NCI-H748 treated with DMSO at 0.1 percent for 48 hours (cell line): ENCODE measurements at regions not wholly inside any gene's neighbourhood (a gene's known extent, or its start where the extent isn't known, plus 50 kb on each side); places are given as distances from the start of the nearest gene placed in this dataset.

Experiments
- DNase-seq: peaks from one replicate; lab custom pipeline; 2025; lab: John Stamatoyannopoulos, UW

GRCh38 chr12:94749455-94749854 lies 99.1 kb upstream of the TMCC3 start:
- DNase-seq = no peak

GRCh38 chr12:94748726-94749421 lies 98.5 kb upstream of the TMCC3 start:
- DNase-seq = no peak

GRCh38 chr12:94745562-94745961 lies 95.2 kb upstream of the TMCC3 start:
- DNase-seq = no peak

- no peak for DNase-seq
These were observed 92.8 kb upstream of the TMCC3 start for GRCh38 chr12:94743174-94743573.

GRCh38 chr12:94740601-94741362 lies 90.4 kb upstream of the TMCC3 start:
- no peak for DNase-seq

- DNase-seq = no peak
These were observed 86.5 kb upstream of the TMCC3 start for GRCh38 chr12:94736820-94737219.

- no peak for DNase-seq
These were observed 85.6 kb upstream of the TMCC3 start for GRCh38 chr12:94736004-94736403.

GRCh38 chr12:94733727-94734126 lies 83.4 kb upstream of the TMCC3 start:
- no peak for DNase-seq

GRCh38 chr12:94732367-94732990 lies 82.1 kb upstream of the TMCC3 start:
- no peak for DNase-seq

- DNase-seq = no peak
These were observed 81.5 kb upstream of the TMCC3 start for GRCh38 chr12:94731733-94732360.

- peak; percentile 14 for DNase-seq
These were observed 80.5 kb upstream of the TMCC3 start for GRCh38 chr12:94730847-94731246.

- DNase-seq = peak; percentile 18
These were observed 76.0 kb upstream of the TMCC3 start for GRCh38 chr12:94726236-94726835.

- DNase-seq = no peak
These were observed 75.2 kb upstream of the TMCC3 start for GRCh38 chr12:94725375-94726168.

GRCh38 chr12:94722664-94723063 lies 72.3 kb upstream of the TMCC3 start:
- no peak for DNase-seq

GRCh38 chr12:94721173-94721572 lies 70.8 kb upstream of the TMCC3 start:
- DNase-seq = no peak

- no peak for DNase-seq
These were observed 67.8 kb upstream of the TMCC3 start for GRCh38 chr12:94718114-94718513.

GRCh38 chr12:94717656-94718055 lies 67.3 kb upstream of the TMCC3 start:
- no peak for DNase-seq

- no peak for DNase-seq
These were observed 66.8 kb upstream of the TMCC3 start for GRCh38 chr12:94717108-94717507.

- no peak for DNase-seq
These were observed 66.0 kb upstream of the TMCC3 start for GRCh38 chr12:94716339-94716738.

GRCh38 chr12:94714378-94715114 lies 64.2 kb upstream of the TMCC3 start:
- no peak for DNase-seq
